Breast epithelium (tissue), 3 donors: ENCODE measurements at regions not wholly inside any gene's neighbourhood (a gene's known extent, or its start where the extent isn't known, plus 50 kb on each side); places are given as distances from the start of the nearest gene placed in this dataset.

Experiments used
- POLR2AphosphoS5 ChIP-seq, 3 donors: sonication (generic); formaldehyde crosslinking; IDR thresholded peaks; one replicate each; pipeline ENCODE4 v1.6.1; 2017; ENCODE audit warnings: antibody characterized with exemption in 3 of 3
- TF ChIP-seq, protein P1 (sequence below), 3 donors: fragments of 450-650 bp; IDR thresholded peaks; one replicate each; pipeline ENCODE4 v1.5.1; 2016 to 2017; ENCODE audit warnings: antibody characterized with exemption in 3 of 3, mild to moderate bottlenecking in 3 of 3, moderate library complexity in 3 of 3

DNA sequence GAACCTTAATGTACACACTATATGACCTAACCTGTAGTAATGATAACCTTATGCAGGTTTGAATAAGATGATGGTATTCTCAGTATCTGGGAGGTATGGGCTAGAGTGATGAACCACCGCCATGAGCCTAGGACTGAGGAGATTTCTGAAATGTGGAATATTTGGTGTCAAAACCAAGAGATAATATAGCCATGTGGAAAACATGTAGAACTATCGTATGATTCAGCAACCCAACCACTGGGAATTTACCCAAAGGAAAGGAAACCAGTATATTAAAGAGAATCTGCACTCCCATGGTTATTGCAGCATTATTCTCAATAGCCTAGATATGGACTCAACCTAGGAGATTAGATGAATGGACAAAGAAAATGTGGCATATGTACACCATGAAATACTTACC, 271.7 kb upstream of the BTG1 start:
- TF ChIP-seq, protein P1, sequence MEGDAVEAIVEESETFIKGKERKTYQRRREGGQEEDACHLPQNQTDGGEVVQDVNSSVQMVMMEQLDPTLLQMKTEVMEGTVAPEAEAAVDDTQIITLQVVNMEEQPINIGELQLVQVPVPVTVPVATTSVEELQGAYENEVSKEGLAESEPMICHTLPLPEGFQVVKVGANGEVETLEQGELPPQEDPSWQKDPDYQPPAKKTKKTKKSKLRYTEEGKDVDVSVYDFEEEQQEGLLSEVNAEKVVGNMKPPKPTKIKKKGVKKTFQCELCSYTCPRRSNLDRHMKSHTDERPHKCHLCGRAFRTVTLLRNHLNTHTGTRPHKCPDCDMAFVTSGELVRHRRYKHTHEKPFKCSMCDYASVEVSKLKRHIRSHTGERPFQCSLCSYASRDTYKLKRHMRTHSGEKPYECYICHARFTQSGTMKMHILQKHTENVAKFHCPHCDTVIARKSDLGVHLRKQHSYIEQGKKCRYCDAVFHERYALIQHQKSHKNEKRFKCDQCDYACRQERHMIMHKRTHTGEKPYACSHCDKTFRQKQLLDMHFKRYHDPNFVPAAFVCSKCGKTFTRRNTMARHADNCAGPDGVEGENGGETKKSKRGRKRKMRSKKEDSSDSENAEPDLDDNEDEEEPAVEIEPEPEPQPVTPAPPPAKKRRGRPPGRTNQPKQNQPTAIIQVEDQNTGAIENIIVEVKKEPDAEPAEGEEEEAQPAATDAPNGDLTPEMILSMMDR (IDR thresholded peaks at IDR 0.05) = no peak
- TF ChIP-seq POLR2AphosphoS5 (IDR thresholded peaks at IDR 0.05) = no peak
